ENCODE measurements at regions not wholly inside any gene's neighbourhood (a gene's known extent, or its start where the extent isn't known, plus 50 kb on each side); places are given as distances from the start of the nearest gene placed in this dataset.

GRCh38 chr3:59482684-59483083, 432.9 kb upstream of the CFAP20DC start:
- 58% methylated on average over 5 of the region's 5 CpGs for WGBS
- no peak overlapping the region for H3K27ac ChIP-seq
- H3K9me3 ChIP-seq: no peaks in the 10 kb centered on the region
- peaks cover 4% of the 10 kb centered on the region for H3K4me1 ChIP-seq
- no peaks in the 10 kb centered on the region for H3K27me3 ChIP-seq
- H3K4me3 ChIP-seq: no peak overlapping the region
- no peaks in the 10 kb centered on the region for H3K36me3 ChIP-seq
- TF ChIP-seq POLR2AphosphoS5 (IDR thresholded peaks at IDR 0.05) (no peak), CTCF (IDR thresholded peaks at IDR 0.05) (no peak), EP300 (IDR thresholded peaks at IDR 0.05) (no peak), POLR2A (IDR thresholded peaks at IDR 0.05) (no peak)
- DNase-seq (ENCODE audit: low spot score in 2 of 2): no peak

DNA sequence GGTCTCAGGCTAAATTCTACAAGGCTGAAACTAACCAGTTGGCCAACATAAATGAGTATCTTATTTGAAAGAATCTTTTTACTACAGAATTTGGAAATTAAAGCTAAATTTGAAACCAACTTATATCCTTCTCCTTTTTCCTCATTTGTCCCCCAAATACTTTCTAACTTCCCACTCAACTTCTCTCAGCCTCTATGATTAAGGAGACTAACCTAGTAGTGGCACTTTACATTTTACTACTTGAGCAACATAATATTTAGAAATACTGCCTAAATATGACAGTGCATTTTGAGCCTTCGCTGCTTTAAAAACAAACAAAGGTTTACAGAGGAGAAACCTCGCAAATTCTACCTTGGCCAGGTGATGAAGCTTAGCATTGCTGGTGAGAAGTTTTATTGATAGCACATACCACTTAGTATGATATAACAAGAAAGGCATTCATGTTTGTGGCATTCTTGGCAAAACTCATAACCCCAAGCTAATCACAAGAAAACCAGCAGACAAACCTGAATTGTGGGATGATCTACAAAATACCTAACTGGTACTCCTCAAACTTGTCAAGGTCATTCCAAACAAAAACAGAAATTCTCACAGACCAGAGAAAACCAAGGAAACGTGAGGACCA, 432.1 kb upstream of the CFAP20DC start:
- 62% methylated on average over 3 of the region's 3 CpGs for WGBS
- Histone ChIP-seq H3K27ac (no peak overlapping the region), H3K27me3 (no peaks in the 10 kb centered on the region), H3K9me3 (no peaks in the 10 kb centered on the region), H3K4me3 (no peak overlapping the region), H3K4me1 (peaks cover 4% of the 10 kb centered on the region), H3K36me3 (no peaks in the 10 kb centered on the region)
- no peak for TF ChIP-seq POLR2A (IDR thresholded peaks at IDR 0.05)
- TF ChIP-seq POLR2AphosphoS5 (IDR thresholded peaks at IDR 0.05): no peak
- no peak for TF ChIP-seq EP300 (IDR thresholded peaks at IDR 0.05)
- no peak for TF ChIP-seq CTCF (IDR thresholded peaks at IDR 0.05)
- no peak for DNase-seq (ENCODE audit: low spot score in 2 of 2)

DNA sequence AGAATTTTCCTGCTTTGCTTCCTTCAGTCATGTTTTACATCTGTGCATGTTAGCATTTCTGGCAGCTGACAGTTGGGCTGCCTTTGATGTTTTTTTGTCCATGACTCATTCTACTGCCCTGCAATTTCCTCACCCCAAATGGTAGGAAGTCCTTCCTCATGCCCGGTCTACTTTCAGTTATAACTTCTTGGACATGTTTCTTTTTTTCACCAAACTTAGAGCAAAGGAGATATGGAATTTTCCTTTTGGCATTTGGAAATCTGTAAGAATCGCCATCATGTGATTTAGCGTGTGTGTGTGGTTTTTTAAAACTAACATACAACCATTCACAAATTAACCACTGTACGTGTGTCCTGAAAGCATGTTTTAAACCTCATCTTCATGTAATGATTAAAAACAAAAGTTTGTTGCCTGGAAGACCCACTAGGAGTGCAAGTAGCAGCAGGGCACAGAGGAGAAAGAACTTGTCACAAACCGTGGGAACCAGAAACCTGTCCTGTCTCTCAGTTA, 430.7 kb upstream of the CFAP20DC start:
- no peak for TF ChIP-seq EP300 (IDR thresholded peaks at IDR 0.05)
- no peak for TF ChIP-seq CTCF (IDR thresholded peaks at IDR 0.05)
- no peak for TF ChIP-seq POLR2A (IDR thresholded peaks at IDR 0.05)
- no peak for TF ChIP-seq POLR2AphosphoS5 (IDR thresholded peaks at IDR 0.05)
- Histone ChIP-seq H3K27ac (no peak overlapping the region), H3K4me1 (peaks cover 4% of the 10 kb centered on the region), H3K36me3 (no peaks in the 10 kb centered on the region), H3K4me3 (peak overlapping the region; percentile 12), H3K9me3 (no peaks in the 10 kb centered on the region), H3K27me3 (no peaks in the 10 kb centered on the region)
- WGBS: 16% methylated on average over 5 of the region's 5 CpGs
- DNase-seq (ENCODE audit: low spot score in 2 of 2): no peak

DNA sequence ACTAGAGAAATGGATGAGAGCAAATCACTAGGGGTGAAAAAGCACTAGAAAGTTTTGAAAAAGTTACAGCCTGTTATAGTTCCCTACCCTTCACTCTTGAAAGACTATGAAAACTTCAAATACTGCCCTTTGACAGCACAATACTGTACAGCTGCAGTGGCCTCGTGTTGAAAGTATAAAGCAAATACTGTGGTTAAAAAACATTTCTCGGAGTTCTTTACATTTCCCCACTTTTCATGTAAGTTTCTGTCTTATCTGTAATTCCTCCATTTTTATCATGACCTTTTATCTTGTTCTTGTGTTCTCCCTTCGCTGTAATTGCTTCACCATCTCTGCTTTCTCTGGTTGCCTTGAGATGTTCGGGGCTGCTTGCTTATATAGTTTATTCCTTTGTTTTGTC, 423.8 kb upstream of the CFAP20DC start:
- Histone ChIP-seq H3K36me3 (no peaks in the 10 kb centered on the region), H3K4me1 (no peaks in the 10 kb centered on the region), H3K9me3 (peaks cover 9% of the 10 kb centered on the region), H3K27me3 (no peaks in the 10 kb centered on the region), H3K27ac (no peak overlapping the region), H3K4me3 (no peak overlapping the region)
- no peak for DNase-seq (ENCODE audit: low spot score in 2 of 2)
- WGBS: 88% methylated on average over 4 of the region's 4 CpGs
- TF ChIP-seq CTCF (IDR thresholded peaks at IDR 0.05) (no peak), POLR2A (IDR thresholded peaks at IDR 0.05) (no peak), POLR2AphosphoS5 (IDR thresholded peaks at IDR 0.05) (no peak), EP300 (IDR thresholded peaks at IDR 0.05) (no peak)

GRCh38 chr3:59472541-59472940, 422.7 kb upstream of the CFAP20DC start:
- no peak overlapping the region for H3K27ac ChIP-seq
- H3K9me3 ChIP-seq: peaks cover 9% of the 10 kb centered on the region
- no peaks in the 10 kb centered on the region for H3K27me3 ChIP-seq
- no peaks in the 10 kb centered on the region for H3K4me1 ChIP-seq
- H3K36me3 ChIP-seq: no peaks in the 10 kb centered on the region
- no peak for TF ChIP-seq EP300 (IDR thresholded peaks at IDR 0.05)
- no peak for TF ChIP-seq POLR2A (IDR thresholded peaks at IDR 0.05)
- no peak for TF ChIP-seq POLR2AphosphoS5 (IDR thresholded peaks at IDR 0.05)
- no peak for TF ChIP-seq CTCF (IDR thresholded peaks at IDR 0.05)
- 93% methylated on average over 3 of the region's 3 CpGs for WGBS
- H3K4me3 ChIP-seq: no peak overlapping the region
- no peak for DNase-seq (ENCODE audit: low spot score in 2 of 2)
